ENCODE measurements at regions not wholly inside any gene's neighbourhood (a gene's known extent, or its start where the extent isn't known, plus 50 kb on each side); places are given as distances from the start of the nearest gene placed in this dataset.

DNA sequence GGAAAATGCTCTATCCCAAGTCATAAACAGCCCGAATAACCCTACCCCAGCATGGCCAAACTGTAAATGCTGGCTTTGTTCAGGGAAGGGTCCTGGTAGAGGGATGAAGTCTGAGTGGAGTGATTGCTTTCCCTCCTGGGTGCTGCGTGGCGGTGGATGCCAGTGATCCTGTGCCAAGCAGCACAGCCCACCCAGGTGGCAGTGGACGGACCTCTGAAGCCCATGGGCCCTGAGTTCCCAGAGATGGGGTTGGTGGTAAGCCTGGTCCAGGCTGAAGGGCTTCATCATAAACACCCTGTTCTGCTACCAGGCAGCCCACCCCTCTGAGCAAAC, 69.3 kb upstream of the ITGA11 start:
- Histone ChIP-seq H3K4me3 (ENCODE audit: insufficient read length, low read depth) (no peak overlapping the region), H3K9ac (ENCODE audit: insufficient read length, low read depth) (no peak overlapping the region), H3K4me1 (ENCODE audit: insufficient read depth, insufficient read length) (no peaks in the 10 kb centered on the region), H3K36me3 (ENCODE audit: insufficient read depth, insufficient read length, low read length) (no peaks in the 10 kb centered on the region), H3K9me3 (ENCODE audit: insufficient read depth, low read length) (no peaks in the 10 kb centered on the region), H3K27me3 (ENCODE audit: insufficient read depth, insufficient read length) (no peaks in the 10 kb centered on the region)
- TF ChIP-seq ZNF274 (IDR thresholded peaks at IDR 0.05; ENCODE audit: low read depth, low read length) (no peak), SUZ12 (IDR thresholded peaks at IDR 0.05; ENCODE audit: extremely low read depth, insufficient read depth, insufficient read length) (no peak), YY1 (IDR thresholded peaks at IDR 0.05; ENCODE audit: insufficient read depth, insufficient read length) (no peak)
- no peak for DNase-seq (ENCODE audit: low read depth, low spot score)

DNA sequence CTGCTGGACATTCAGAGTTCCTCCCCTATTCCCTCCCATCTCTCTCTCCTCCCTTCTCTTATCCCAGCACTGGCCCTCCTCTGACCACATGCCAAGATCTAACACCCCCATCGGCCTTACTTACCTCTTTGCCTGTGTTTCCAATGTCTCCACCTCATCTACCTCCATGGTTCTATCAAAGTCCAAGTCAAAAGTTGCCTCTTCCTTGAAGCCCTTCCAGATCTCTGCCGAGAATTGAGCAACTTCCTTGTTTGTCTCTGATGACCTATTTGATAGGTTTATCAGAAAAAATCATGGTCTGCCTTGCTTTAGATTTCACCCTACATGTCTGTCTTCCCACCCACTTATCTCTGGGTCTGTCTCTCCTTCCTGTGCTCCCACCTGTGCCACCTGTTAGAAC, 69.7 kb upstream of the ITGA11 start:
- H3K36me3 ChIP-seq (ENCODE audit: insufficient read depth, insufficient read length, low read length): no peaks in the 10 kb centered on the region
- no peaks in the 10 kb centered on the region for H3K4me1 ChIP-seq (ENCODE audit: insufficient read depth, insufficient read length)
- no peaks in the 10 kb centered on the region for H3K9me3 ChIP-seq (ENCODE audit: insufficient read depth, low read length)
- H3K4me3 ChIP-seq (ENCODE audit: insufficient read length, low read depth): no peak overlapping the region
- TF ChIP-seq YY1 (IDR thresholded peaks at IDR 0.05; ENCODE audit: insufficient read depth, insufficient read length): no peak
- TF ChIP-seq SUZ12 (IDR thresholded peaks at IDR 0.05; ENCODE audit: extremely low read depth, insufficient read depth, insufficient read length): no peak
- TF ChIP-seq ZNF274 (IDR thresholded peaks at IDR 0.05; ENCODE audit: low read depth, low read length): no peak
- DNase-seq (ENCODE audit: low read depth, low spot score): no peak
- no peak overlapping the region for H3K9ac ChIP-seq (ENCODE audit: insufficient read length, low read depth)
- H3K27me3 ChIP-seq (ENCODE audit: insufficient read depth, insufficient read length): no peaks in the 10 kb centered on the region

DNA sequence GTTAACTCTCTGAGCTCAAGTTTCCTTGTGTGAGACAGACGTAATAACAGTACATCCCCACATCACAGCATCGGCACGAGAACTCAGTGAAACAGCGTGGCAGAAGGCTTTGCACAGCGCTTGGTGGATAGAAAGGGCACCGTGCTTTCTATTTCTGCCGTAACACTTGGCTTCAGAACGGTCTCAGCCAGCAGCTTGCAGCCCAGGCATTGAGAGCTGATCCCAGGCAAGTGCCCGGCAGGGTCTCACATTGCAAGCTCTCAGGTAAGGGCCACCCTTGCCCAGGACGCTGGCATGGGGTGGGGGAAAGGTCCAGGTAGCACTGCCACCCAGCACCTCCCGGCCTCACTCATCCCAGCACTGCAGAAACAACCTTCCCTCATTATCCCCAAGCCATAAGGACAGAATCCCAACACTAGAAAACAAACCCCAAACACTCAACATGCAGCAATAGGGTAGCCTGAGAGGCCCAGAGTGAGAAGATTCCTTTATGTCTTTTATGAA, 70.5 kb upstream of the ITGA11 start:
- no peaks in the 10 kb centered on the region for H3K36me3 ChIP-seq (ENCODE audit: insufficient read depth, insufficient read length, low read length)
- no peak for TF ChIP-seq SUZ12 (IDR thresholded peaks at IDR 0.05; ENCODE audit: extremely low read depth, insufficient read depth, insufficient read length)
- no peak for TF ChIP-seq YY1 (IDR thresholded peaks at IDR 0.05; ENCODE audit: insufficient read depth, insufficient read length)
- no peak for TF ChIP-seq ZNF274 (IDR thresholded peaks at IDR 0.05; ENCODE audit: low read depth, low read length)
- H3K27me3 ChIP-seq (ENCODE audit: insufficient read depth, insufficient read length): no peaks in the 10 kb centered on the region

DNA sequence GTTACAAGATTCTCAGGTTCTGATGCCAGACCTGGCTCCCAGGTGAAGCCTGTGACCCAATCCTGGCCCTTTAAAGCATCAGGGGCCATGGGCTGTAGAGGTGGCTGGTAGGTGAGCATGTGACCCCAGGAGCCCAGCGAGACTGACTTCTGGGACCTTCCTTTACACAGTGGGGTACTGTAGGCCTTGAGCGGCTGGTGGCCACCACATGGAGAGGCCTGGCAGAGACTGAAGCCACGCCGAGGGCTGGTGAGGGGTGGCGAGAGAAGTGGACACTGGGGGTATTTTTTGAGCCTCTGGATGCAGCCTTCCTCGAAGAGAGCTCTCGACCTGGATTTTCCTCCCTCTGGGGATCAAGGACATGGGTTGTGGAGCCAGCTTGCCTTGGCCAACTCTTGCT, 71.2 kb upstream of the ITGA11 start:
- no peaks in the 10 kb centered on the region for H3K4me1 ChIP-seq (ENCODE audit: insufficient read depth, insufficient read length)
- TF ChIP-seq ZNF274 (IDR thresholded peaks at IDR 0.05; ENCODE audit: low read depth, low read length): no peak
- TF ChIP-seq SUZ12 (IDR thresholded peaks at IDR 0.05; ENCODE audit: extremely low read depth, insufficient read depth, insufficient read length): no peak
- TF ChIP-seq YY1 (IDR thresholded peaks at IDR 0.05; ENCODE audit: insufficient read depth, insufficient read length): no peak
- H3K4me3 ChIP-seq (ENCODE audit: insufficient read length, low read depth): no peak overlapping the region
- H3K9ac ChIP-seq (ENCODE audit: insufficient read length, low read depth): no peak overlapping the region
- H3K36me3 ChIP-seq (ENCODE audit: insufficient read depth, insufficient read length, low read length): no peaks in the 10 kb centered on the region
- H3K9me3 ChIP-seq (ENCODE audit: insufficient read depth, low read length): no peaks in the 10 kb centered on the region
- H3K27me3 ChIP-seq (ENCODE audit: insufficient read depth, insufficient read length): no peaks in the 10 kb centered on the region
- DNase-seq (ENCODE audit: low read depth, low spot score): no peak

More for the DNA sequence above, 70.5 kb upstream of the ITGA11 start:
- no peaks in the 10 kb centered on the region for H3K9me3 ChIP-seq (ENCODE audit: insufficient read depth, low read length)
- no peak overlapping the region for H3K9ac ChIP-seq (ENCODE audit: insufficient read length, low read depth)
- no peak for DNase-seq (ENCODE audit: low read depth, low spot score)
- no peaks in the 10 kb centered on the region for H3K4me1 ChIP-seq (ENCODE audit: insufficient read depth, insufficient read length)
- H3K4me3 ChIP-seq (ENCODE audit: insufficient read length, low read depth): no peak overlapping the region

DNA sequence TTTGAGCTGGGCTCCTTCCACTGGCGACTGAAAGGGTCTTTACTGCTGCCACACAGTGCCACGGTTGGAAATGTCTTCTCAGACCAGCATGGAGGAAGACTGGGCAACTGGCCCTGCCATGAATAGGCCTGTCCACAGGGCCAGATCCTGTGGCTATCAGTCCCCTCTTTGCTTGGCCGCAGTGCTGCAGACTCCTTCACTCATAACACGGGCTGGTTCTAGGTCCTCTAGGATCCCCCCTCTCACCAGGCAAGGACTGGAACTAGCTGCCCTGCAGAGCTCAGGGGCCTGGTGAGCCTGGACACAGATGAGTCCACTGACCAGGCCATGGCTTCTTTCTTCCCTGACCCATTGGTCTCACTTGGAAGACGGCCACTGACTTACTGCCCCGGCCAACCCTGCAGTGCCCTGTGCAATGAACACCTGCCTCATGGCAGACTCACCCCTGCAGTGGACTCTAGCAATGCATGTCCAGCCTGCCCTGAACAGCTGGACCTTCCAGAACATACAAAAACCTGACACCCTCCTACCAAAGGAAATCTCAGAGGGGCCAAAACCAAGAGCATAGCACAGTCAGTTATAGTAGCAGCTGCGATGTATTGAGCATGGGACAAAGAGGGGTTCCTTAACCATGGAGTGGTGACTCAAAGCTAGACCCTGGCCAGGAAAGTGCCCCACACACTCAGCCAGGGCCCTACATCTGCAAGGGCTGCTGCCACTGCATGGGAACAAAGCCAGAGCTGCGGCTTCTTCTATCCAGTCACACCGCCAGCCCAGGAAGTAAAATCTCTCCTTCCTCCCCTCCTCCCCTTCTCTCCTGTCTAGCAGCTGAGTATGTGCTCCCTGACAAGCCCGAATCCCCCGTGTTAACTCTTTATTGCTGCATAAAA, 72.1 kb upstream of the ITGA11 start:
- DNase-seq (ENCODE audit: low read depth, low spot score): no peak
- no peak overlapping the region for H3K4me3 ChIP-seq (ENCODE audit: insufficient read length, low read depth)
- H3K4me1 ChIP-seq (ENCODE audit: insufficient read depth, insufficient read length): no peaks in the 10 kb centered on the region
- no peak for TF ChIP-seq SUZ12 (IDR thresholded peaks at IDR 0.05; ENCODE audit: extremely low read depth, insufficient read depth, insufficient read length)
- TF ChIP-seq ZNF274 (IDR thresholded peaks at IDR 0.05; ENCODE audit: low read depth, low read length): no peak
- no peak for TF ChIP-seq YY1 (IDR thresholded peaks at IDR 0.05; ENCODE audit: insufficient read depth, insufficient read length)
- no peaks in the 10 kb centered on the region for H3K36me3 ChIP-seq (ENCODE audit: insufficient read depth, insufficient read length, low read length)
- no peak overlapping the region for H3K9ac ChIP-seq (ENCODE audit: insufficient read length, low read depth)
- H3K9me3 ChIP-seq (ENCODE audit: insufficient read depth, low read length): no peaks in the 10 kb centered on the region
- H3K27me3 ChIP-seq (ENCODE audit: insufficient read depth, insufficient read length): no peaks in the 10 kb centered on the region

DNA sequence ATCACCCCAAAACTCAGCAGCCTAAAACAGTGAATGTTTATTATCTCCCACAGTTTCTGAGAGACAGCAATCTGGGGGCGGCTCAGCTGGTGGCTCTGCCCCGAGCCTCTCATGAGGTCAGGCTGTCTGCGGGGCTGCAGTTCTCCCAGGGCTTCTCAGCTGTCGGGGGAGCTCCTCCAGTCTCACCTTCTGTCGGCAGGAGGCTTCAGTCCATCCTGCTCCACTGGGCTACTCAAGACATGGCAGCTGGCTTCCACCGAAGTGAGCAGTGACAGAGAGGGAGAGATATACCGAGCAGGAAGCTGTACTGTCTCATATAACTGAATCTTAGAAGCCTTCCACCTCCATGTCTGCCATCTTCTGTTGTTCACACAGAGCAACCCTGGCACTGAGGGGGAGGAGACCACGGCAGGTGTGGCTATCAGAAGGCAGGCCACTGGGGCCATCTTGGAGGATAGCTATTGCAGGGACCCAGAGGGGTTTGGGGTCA, 72.8 kb upstream of the ITGA11 start:
- no peak for TF ChIP-seq YY1 (IDR thresholded peaks at IDR 0.05; ENCODE audit: insufficient read depth, insufficient read length)
- TF ChIP-seq SUZ12 (IDR thresholded peaks at IDR 0.05; ENCODE audit: extremely low read depth, insufficient read depth, insufficient read length): no peak
- no peak for TF ChIP-seq ZNF274 (IDR thresholded peaks at IDR 0.05; ENCODE audit: low read depth, low read length)
- no peak overlapping the region for H3K4me3 ChIP-seq (ENCODE audit: insufficient read length, low read depth)
- no peaks in the 10 kb centered on the region for H3K36me3 ChIP-seq (ENCODE audit: insufficient read depth, insufficient read length, low read length)
- no peak overlapping the region for H3K9ac ChIP-seq (ENCODE audit: insufficient read length, low read depth)
- H3K27me3 ChIP-seq (ENCODE audit: insufficient read depth, insufficient read length): no peaks in the 10 kb centered on the region
- H3K4me1 ChIP-seq (ENCODE audit: insufficient read depth, insufficient read length): no peaks in the 10 kb centered on the region
- DNase-seq (ENCODE audit: low read depth, low spot score): no peak
- no peaks in the 10 kb centered on the region for H3K9me3 ChIP-seq (ENCODE audit: insufficient read depth, low read length)

DNA sequence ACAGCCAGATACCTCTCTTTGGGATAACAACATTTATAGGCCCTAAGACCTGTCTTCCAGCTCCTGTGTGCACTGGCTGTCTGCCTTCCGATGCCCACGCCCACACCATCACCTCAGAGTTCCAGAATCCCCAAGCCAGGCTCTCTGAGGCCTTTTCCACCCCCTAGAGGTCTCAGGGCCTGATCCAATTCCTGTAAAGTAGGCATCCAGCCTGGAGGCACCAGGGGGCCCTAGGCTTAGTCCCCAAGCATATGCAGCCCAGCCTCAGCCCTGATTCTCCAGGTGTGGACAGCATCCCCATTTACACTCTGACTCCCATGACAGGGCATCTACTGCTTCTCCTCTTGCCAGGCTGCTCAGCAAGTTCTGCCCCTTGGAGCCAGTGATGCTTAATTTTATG, 72.7 kb upstream of the CORO2B start:
- no peak for DNase-seq (ENCODE audit: low read depth, low spot score)
- no peaks in the 10 kb centered on the region for H3K36me3 ChIP-seq (ENCODE audit: insufficient read depth, insufficient read length, low read length)
- no peak overlapping the region for H3K9ac ChIP-seq (ENCODE audit: insufficient read length, low read depth)
- no peaks in the 10 kb centered on the region for H3K4me1 ChIP-seq (ENCODE audit: insufficient read depth, insufficient read length)
- TF ChIP-seq YY1 (IDR thresholded peaks at IDR 0.05; ENCODE audit: insufficient read depth, insufficient read length): no peak
- TF ChIP-seq SUZ12 (IDR thresholded peaks at IDR 0.05; ENCODE audit: extremely low read depth, insufficient read depth, insufficient read length): no peak
- no peak for TF ChIP-seq ZNF274 (IDR thresholded peaks at IDR 0.05; ENCODE audit: low read depth, low read length)
- no peaks in the 10 kb centered on the region for H3K9me3 ChIP-seq (ENCODE audit: insufficient read depth, low read length)
- no peak overlapping the region for H3K4me3 ChIP-seq (ENCODE audit: insufficient read length, low read depth)
- no peaks in the 10 kb centered on the region for H3K27me3 ChIP-seq (ENCODE audit: insufficient read depth, insufficient read length)

Data from NT2/D1 (cell line).